NCI-H1417 treated with DMSO at 0.1 percent for 48 hours (cell line): ENCODE measurements at regions not wholly inside any gene's neighbourhood (a gene's known extent, or its start where the extent isn't known, plus 50 kb on each side); places are given as distances from the start of the nearest gene placed in this dataset.

ENCODE experiments used
- DNase-seq: peaks from one replicate; lab custom pipeline; 2025; lab: John Stamatoyannopoulos, UW

DNA sequence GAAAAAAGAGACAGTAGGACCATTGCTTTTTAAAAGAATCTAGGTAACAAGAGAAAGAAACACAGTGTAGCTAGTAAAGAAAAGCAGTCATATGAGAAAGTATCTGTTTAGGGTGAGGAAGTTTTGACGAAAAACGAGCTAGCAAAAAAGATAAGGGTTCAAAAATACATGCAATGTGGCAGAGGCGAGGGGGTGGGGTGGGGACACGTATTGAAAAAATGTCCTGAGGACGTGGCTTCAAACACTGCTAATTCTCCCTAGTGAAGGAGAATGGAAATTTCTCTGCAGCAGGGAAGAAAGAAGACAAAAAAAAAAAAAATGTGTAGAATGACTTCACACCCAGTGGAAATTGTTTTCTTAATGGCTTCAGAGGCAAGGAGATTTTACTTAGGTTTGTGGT is 856.4 kb upstream of the INTU start:
- DNase-seq: no peak

DNA sequence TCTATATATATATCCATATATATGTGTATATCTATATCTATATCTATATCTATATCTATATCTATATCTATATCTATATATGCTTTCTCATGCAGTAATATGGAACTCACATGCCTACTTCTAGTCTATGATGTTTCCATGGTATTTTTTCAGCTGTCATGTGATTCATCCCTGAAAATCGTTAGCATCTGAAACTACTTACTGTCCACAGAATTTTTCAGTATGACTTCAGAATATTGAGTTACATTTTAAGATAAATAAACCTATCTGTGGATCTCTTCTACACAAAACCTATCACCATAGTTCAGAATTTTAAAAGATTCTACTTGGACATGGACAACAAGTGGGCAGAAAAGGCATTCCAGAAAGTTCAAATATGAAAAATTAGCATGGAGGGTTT is 855.1 kb upstream of the INTU start:
- DNase-seq: no peak

DNA sequence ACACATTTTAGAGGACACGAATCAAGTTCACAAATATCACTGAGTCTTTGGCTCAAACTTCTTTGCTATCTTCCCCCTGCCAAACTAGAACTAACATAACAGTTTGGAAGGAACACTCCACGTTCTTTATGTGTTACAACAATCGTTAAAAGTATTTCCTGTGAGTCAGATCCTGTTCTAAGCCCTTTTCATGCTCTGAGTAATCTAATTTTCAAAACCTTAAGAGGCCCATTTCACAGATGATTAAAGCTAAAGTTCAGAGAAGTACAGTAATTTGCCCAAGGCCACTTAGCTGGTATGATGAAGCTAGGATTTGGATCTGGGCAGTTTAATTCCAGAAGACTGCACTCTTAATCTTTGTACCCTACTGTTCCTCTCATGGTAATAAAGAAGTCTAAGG is 854.4 kb upstream of the INTU start:
- DNase-seq: no peak

DNA sequence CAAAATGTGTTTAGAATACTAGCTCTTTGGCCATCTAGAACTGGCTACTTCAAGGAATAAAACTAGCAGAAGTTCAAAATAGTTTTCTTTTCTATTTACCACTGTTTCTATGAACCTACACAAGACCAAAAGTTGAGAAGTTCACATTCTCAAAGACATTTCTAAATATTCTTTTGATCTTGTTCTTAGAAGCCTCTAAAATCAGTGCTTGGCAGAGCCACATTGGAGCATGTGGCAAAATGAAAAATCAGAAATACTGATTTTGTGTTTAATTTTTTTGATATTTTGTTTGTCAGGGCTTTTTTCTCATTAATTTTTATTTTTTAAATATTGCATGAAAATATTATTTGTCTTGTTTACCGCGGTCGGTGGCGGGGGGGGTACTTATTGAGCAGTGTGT is 853.8 kb upstream of the INTU start:
- no peak for DNase-seq

DNA sequence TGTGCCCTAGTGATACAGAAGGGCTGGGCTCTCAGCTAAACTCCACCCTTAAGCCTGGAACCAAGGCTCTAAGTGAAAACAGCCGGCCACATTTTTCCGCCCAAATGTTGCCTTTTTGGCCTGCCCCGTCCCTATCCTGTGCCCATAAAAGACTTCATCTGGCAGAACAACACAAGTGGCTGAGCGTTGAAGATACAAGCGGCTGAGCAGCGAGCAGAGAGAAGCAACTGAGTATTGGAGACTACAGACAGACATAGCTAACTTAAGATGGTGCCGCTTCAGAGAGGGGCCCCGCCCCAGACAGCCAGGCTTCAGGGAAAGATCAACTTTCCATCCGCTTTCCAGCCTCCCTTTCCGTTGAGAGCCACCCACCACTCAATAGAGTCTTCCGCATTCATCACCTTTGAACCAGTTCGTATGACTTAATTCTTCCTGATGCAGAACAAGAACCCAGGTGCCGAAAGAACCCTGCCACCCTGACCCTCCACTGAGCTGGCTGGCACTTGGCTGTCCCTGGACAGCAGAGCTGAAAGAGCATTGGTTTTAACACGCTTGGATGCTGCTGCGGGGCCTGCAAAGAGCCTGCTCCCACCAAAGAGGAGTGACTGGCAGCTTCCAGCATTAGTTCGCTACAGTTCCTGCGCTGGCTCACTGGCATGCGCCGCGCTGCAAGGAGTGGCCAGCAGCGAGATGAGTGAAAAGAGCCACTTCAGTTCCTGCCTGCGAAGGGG is 853.2 kb upstream of the INTU start:
- DNase-seq: no peak

DNA sequence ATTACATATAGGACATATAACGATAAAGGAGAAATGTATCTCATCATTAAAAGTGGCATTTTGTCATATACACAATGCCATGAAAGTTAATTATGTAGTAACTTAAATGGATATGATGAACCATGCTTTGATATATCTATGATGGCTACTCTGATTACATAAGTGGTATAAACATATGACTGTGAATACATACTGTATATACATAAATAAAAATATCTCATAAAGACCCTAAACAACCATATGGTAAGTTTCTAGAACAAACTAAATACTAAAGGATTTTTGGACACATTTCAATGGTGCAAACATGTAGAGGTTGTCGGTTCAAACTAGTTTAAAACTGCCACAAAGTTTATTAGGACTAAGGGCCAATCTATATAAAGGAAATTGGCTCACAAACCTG is 849.6 kb upstream of the INTU start:
- no peak for DNase-seq

DNA sequence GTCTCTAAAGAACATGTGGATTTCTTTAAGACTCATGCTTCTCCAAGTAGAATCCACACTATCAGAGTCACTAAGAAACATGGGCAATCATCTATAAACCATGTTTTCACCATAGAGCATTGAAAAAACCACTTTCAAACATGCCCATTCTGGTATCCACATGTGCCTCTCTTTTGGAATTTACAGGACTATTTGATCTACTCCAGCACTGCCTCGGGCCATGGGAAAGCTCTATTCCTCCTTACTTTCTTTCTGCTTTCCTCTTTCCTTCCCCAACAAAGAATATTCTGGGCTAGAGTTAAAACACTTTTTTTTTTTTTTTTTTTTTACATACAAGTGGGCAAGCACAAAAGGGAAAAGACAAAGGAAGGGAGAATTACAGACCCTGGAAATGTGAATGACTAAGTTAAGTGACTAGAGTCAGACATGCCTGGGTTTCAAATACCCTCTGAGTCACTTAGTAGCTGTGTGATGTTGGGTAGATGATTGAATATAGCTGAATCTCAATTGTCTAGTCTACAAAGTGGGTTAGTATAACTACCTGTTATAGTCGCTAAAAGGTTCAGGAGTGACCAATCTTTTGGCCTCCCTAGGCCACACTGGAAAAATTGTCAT is 847.7 kb upstream of the INTU start:
- no peak for DNase-seq

DNA sequence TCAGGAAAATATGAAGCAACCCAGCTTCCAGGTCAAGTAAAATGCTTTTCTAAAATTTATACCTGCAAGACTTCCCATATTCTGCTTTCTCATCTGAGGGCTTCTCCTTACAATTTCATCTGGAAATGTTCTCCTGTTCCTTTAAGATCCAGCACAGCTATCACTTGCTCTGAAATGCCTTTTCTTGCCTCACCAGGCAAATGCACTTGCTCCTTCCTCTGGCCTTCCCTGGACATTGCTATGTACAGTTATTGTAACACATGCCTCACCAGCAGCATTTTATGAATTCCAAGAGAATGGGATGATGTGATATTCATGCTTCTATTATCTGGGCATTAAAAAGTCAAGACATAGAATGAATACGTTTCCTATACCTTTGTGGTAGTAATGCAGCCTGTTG is 842.1 kb upstream of the INTU start:
- no peak for DNase-seq

DNA sequence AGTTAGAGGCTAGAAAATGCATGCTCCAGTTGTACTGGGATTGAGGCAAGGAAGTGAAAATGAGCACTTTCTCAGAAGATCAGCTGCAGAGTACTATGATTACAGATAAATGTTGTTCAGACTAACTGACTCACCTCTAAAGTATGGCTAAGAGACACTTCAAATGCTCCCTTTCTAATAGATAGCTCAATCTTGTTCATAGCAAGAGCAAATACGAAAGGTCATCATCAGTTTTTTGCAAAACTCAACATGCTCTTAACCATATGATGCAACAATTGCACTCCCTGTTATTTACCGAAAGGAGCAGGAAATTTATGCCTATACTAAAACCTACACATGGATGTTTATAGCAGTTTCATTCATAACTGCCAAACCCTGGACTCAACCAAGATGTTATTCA is 838.4 kb upstream of the INTU start:
- no peak for DNase-seq

DNA sequence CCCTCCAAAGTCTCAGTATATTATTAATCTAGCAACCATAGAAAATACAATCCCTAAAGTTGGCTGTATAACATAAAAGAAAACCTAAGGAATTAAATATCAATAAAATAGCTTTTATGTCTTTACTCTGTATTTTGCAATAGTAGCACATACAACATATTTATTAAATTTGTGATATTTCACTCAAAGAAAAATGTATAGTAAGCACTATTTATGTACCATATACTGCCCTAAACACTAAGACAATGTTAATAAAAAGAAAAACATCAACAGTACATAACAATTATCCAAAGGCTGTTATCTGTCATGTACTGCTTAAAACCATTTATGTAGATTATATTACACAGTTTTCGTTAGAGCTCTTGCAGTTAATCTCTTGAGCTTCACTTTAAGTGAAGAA is 834.5 kb upstream of the INTU start:
- DNase-seq: no peak

DNA sequence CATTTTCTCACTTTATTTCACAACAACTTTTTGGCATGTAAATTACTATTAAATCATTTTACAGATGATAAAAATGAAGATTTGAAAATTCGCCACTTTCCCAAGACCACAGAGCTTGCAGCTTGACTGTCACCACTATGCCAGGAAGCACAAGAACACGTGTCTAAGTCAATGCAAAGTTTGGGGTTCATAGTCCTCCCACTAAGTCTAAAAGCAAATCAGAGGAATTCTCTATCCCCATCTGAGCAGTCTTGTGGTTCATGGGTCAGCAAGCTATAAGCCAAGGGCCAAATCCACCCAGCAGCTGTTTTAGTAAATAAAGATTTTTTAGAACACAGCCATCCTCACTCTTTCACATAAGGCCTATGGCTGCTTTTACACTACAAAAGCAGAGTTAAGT is 833.3 kb upstream of the INTU start:
- DNase-seq: no peak

DNA sequence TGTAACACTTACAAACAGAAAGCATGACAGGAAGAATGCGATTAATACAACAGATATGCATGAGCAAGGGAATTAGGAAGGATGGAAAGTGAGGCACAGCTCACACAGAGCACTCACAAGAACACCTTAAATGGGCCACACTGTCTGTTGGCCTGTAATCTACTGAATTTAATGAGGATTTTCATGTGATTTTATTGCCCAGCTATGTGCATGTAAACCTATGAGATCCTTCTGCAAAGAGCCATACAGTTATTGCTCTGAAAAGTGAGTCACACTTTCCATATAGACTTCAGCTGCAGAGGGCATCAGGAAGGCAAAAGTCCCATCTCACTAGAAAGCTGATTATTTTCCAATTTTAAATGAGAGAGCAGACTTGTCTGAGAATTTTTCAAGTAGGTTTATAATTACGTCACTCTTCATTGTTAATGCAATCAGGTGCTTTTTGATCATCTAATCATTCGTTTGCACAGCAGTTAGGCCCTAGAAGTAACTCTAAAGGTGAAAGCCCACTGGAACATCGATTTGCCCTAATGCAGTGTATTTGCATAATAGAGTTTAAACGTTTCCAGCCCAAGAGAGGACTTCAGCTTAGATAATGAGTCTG is 832.7 kb upstream of the INTU start:
- no peak for DNase-seq

DNA sequence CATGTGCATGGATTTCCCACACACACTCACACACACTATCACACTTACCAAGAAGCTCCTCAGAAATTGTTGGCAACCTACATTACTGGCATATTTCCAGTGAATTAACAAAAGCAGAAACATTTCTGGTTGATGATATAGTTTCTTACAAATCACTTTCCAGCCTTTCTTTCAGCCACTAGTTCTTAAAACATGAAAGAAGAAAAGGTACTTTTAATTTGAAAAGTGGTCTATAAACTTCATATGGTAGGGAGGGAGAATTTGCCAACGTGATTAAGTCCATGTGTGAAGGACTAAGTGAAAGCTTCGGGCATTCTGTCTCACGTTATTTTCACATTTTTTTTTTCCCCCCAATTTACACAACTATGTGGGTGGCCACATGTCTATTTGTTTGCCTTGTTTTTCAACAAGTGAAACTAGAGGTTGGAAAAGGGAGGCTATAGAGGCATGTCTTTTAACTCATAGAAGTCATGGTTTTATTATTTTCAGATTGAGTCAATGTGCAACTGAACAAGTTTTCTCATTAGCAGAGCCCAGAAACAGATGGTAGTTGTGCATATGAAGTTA is 832.1 kb upstream of the INTU start:
- no peak for DNase-seq

DNA sequence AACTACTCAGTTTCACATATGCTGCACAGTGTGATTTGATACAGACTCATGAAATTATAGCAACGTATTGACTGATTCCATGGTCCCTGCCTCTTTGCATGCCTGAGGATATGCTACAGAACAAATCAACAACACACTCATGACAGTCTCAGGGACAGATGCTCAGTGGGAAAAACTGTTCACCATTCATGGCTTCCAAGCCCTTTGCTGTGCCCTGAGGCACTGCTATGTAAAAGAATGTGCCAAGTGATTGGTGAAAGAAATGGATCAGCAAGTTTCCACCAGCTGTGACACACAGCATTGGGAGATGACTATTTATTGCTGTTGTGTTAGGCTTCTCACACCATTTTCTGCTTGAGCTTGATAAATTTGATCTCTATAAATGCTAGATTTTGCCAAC is 825.6 kb upstream of the INTU start:
- no peak for DNase-seq

DNA sequence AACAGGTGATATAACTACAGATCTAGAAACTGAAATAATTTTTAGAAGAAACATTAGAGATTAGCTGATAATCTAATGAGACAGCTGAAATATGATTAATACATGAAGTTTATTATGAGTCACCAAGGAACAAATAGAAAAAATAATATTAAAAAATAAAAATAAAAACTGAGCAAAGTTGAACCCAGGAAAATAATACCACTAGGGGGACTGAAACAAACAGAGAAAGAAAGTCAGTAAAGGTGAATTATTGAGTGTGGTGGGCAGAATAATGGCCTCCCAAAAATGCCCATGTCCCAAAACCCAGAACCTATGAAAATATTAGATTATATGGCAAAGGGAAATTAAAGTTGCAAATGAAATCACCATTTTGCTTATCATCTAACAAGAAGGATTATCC is 820.7 kb upstream of the INTU start:
- DNase-seq: no peak

DNA sequence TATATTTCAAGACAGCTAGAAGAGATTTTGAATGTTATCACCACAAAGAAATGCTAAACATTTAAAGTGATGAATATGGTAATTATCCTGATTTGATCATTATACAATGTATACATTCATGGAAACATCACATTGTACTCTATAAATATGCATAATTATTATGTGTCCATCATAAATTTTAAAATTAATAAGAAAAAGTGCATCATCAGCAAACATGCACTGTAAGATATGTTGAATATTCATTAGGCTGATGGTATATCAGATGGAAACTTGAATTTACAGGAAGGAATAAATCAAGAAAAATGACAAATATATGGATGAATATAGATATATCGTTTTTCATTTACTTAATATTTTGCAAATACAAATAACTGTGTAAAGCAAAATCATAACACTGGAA is 812.1 kb upstream of the INTU start:
- DNase-seq: no peak

DNA sequence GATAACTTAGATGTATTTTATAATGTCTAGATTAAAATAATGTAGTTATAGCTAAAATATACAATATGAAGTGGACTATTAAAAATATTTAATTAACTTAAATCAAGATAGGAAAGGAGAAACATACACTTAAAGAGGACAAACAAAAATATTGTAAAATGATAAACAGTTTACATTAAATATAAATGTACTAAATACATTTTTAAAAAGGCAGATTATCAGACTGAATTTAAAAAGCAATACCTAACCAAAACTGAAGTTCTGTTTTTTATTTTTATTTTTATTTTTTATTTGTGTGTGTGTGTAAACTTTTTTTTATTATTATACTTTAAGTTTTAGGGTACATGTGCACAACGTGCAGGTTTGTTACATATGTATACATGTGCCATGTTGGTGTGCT is 811.6 kb upstream of the INTU start:
- DNase-seq: no peak

DNA sequence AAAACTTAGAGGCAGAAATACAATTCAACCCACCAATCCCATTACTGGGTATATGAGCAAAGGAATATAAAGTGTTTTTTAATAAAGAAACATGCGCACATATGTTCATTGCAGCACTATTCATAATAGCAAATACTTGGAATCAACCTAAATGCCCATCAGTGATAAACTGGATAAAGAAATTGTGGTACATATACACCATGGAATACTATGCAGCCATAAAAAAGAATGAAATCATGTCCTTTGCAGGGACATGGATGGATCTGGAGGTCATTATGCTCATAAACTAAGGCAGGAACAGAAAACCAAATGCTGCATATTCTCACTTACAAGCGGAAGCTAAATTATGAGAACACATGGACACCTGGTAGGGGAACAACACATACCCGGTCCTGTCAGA is 807.7 kb upstream of the INTU start:
- DNase-seq: no peak

DNA sequence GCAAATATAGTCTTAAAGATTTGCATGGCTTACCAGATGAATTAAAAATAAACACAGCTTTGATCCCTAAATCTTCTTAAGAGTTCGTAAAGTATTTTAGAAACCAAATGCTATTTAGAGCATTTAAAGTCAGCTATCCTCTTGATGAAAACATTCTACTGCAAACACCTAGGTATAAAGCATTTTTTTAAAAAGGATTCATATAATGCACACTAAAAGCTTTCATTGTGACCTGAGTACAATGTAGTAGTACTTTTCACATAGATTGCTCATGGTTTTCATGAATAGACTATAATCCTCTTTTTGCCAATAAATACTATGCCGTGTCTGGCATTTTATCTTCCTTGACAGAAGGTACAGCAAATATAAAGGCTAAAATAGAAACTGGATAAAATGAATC is 805.1 kb upstream of the INTU start:
- DNase-seq: no peak

DNA sequence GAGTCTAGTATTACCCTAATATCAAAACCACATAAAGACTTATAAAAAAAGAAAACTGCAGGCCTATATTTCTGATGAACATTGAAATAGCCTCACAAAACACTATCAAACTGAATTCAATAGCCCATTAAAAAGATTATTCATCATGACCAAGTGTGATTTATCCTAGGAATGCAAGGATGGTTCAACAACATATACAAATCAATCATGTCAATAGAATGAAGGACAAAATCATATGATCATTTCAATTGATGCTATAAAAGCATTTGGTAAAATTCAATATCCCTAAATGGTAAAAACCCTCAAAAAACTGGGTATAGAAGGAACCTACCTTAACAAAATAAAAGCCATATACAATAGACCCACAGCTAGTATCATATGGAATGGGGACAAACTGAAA is 797.9 kb upstream of the INTU start:
- DNase-seq: no peak

DNA sequence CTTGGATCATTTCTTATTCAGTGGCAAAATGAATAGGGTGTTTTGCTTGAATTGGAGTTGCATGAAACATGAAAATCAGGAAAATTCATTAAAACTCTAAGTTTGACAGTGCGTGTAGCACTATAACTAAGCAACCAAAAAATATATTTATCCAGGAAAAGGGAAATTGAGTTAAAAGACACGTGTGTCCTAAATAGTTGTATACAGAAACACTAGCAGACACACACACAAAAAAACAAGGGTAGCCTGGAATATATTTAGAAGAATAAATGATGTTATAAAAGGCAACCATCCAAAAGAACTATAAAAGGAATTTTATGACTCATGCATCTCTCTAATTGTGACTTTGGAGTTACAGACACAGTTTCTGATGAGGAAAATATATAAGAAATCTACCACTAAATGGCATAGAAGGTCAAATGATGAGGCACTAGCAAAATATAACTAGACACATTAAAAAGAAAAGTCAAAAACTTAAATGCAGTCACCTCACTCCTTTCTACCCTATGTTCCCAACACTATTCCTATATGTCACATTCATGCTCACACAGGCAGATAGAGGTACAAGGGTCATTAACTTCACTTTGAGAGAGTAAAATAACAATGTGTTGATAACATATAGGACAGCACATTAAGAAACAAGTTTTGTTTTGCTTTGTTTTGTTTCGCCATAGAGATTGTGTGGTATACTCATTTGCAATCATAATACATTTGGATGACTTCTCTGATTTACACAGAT is 793.6 kb upstream of the INTU start:
- DNase-seq: no peak

DNA sequence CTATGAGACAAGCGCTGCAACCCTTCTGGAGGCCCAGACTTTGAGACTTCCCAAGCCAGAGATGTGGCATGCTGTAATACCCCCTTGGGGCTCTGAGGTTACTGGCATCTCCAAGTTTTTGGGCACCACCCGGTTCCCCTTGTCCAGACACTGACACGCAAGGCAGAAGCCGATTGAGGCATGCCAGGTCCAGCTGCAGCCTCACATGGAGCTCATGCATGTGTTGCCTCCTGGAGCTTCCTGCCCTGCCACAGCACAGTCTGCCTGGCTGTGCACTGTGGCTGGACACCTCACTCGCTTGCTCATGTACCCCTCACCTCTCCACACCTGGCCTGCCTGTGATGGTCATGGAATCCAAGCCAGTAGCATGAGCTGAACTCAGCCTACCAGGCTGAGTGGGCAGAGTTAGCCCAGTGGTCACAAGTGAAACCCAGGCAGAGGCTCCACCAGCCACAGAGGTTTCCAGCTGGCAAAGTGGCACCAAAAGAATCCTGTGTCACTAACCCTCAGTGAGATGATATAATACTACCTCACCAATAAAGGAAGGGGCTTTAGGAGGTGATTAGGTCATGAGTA is 789.2 kb upstream of the INTU start:
- no peak for DNase-seq
